Thyroid gland (tissue), 4 donors: ENCODE measurements at regions not wholly inside any gene's neighbourhood (a gene's known extent, or its start where the extent isn't known, plus 50 kb on each side); places are given as distances from the start of the nearest gene placed in this dataset.

Experiments used
- DNase-seq, 2 donors: peaks; one replicate each; pipeline ENCODE4 v3.0.0-alpha.2; 2019
- H3K27ac ChIP-seq, 3 donors: fragments of 200-600 bp; sonication (generic); 1 replicate in 2 of 3; 2 replicates in 1 of 3; pipeline ENCODE4 v1.5.1; 2016 to 2019; ENCODE audit warnings: mild to moderate bottlenecking in 1 of 3, moderate library complexity in 1 of 3
- H3K27me3 ChIP-seq: fragments of 200-600 bp; sonication (generic); one replicate; pipeline ENCODE4 v1.5.1; 2019
- H3K36me3 ChIP-seq, 2 donors: fragments of 200-600 bp; sonication (generic); one replicate each; pipeline ENCODE4 v1.5.1; 2016 to 2019
- H3K4me1 ChIP-seq, 2 donors: fragments of 200-600 bp; sonication (generic); one replicate each; pipeline ENCODE4 v1.5.1; 2017 to 2019
- H3K4me3 ChIP-seq, 3 donors: fragments of 200-600 bp; sonication (generic); replicated peaks in 1 of 3; 1 replicate in 2 of 3; 2 replicates in 1 of 3; pipeline ENCODE4 v1.5.1; 2016; ENCODE audit warnings: mild to moderate bottlenecking in 1 of 3
- H3K9me3 ChIP-seq: fragments of 200-600 bp; sonication (generic); one replicate; pipeline ENCODE4 v1.5.1; 2017
- POLR2A ChIP-seq, 2 donors: fragments of 450-650 bp; IDR thresholded peaks; one replicate each; pipeline ENCODE4 v1.6.1; 2017; ENCODE audit warnings: antibody characterized with exemption in 2 of 2, mild to moderate bottlenecking in 2 of 2, moderate library complexity in 1 of 2
- WGBS, 2 donors: methylation state at CpG; one replicate each; pipeline ENCODE4 v1.1.5; 2017; 5-methylcytosine and 5-hydroxymethylcytosine counted together
- intact Hi-C: fragments of 100-400 bp; cut with DNase I; formaldehyde crosslinking; loops from one replicate; pipeline ENCODE4 v1.15.1; 2023
- TF ChIP-seq, protein P1 (sequence below), 6 experiments: fragments of 200-600 bp in 3 of 6; fragments of 450-650 bp in 3 of 6; sonication (generic) in 3 of 6; IDR thresholded peaks; one replicate each; pipeline ENCODE4 v1.5.1; 2016 to 2019; ENCODE audit warnings: antibody characterized with exemption in 6 of 6, mild to moderate bottlenecking in 2 of 6, inconsistent platforms in 1 of 6, moderate library complexity in 1 of 6

DNA sequence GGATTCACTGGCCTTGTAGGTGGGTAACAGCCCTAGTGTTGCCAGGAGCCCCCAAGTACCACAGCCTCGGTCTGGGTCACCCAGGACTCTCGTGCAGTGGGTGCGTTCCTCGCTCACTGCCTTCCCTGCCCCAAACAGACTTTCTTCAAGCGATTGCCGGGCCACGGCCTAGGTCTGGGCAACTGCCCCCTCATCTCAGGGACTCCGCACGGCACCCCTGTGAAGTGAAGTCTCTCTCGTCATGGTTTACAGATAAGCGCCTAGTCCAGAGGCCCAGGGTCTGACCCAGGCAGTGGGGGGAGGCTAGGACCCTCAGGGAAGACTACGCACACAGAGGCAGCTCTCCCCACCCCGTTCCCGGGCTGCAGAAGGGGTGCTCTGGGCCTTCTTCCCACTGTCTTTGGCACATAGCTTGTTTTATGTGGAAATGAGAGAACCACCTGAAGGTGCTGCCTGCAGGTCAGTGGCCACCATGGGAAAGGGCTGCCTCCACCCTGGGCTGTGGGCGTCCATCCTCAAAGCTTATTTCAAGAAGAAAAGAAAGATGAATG, 220.8 kb downstream of the ERMARD start:
- TF ChIP-seq, protein P1, sequence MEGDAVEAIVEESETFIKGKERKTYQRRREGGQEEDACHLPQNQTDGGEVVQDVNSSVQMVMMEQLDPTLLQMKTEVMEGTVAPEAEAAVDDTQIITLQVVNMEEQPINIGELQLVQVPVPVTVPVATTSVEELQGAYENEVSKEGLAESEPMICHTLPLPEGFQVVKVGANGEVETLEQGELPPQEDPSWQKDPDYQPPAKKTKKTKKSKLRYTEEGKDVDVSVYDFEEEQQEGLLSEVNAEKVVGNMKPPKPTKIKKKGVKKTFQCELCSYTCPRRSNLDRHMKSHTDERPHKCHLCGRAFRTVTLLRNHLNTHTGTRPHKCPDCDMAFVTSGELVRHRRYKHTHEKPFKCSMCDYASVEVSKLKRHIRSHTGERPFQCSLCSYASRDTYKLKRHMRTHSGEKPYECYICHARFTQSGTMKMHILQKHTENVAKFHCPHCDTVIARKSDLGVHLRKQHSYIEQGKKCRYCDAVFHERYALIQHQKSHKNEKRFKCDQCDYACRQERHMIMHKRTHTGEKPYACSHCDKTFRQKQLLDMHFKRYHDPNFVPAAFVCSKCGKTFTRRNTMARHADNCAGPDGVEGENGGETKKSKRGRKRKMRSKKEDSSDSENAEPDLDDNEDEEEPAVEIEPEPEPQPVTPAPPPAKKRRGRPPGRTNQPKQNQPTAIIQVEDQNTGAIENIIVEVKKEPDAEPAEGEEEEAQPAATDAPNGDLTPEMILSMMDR (IDR thresholded peaks at IDR 0.05), result no peak
- TF ChIP-seq POLR2A (IDR thresholded peaks at IDR 0.05), result no peak
- Histone ChIP-seq H3K4me3 (no peak overlapping the region), H3K9me3 (no peaks in the 10 kb centered on the region), H3K27me3 (no peaks in the 10 kb centered on the region), H3K36me3 (no peaks in the 10 kb centered on the region), H3K4me1 (no peaks in the 10 kb centered on the region), H3K27ac (no peak overlapping the region)
- intact Hi-C loops, result no loop called here
- 90 to 91% methylated on average over 12 to 15 of the region's 15 CpGs for WGBS, 2 donors
- DNase-seq, result no peak

GRCh38 chr6:169971081-169971861, 219.8 kb downstream of the ERMARD start:
- WGBS, 2 donors, result 96 to 97% methylated on average over 9 to 20 of the region's 38 CpGs
- no peak for DNase-seq

DNA sequence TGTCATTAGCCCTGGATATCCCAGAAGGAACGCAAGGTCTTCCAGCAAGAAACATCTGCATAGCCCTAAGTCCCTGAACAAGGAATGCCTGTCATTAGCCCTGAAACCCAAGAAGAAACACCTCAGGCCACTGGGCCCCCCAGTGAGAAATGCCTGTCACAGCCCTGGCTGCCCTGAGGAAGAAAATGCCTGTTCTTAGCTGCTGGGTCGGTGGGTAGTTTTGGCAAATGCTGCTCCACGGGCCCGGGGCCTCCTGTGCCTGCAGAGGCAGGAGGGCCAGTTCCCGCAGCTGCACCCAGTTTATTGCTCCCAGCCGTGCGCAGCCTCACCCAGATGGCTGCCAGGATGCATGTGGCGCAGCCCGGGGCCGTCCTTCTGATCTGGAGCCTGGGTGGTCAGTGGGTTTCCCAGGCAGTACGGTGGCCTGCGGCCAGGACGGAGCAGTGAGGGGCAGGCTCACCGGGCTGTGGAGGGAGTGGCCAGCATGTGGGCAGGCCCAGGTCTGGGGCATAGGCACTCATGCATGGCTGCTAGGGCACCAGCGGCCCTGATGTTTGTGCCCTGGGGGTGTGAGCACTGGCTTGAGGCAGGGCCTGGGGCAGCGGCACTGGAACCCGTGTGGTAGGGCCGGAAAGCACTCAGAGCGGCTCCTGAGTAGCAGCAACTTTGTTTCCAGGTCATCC, 219.0 kb downstream of the ERMARD start:
- Histone ChIP-seq H3K36me3 (no peaks in the 10 kb centered on the region), H3K4me3 (no peak overlapping the region), H3K27me3 (no peaks in the 10 kb centered on the region), H3K4me1 (no peaks in the 10 kb centered on the region), H3K9me3 (no peaks in the 10 kb centered on the region), H3K27ac (no peak overlapping the region)
- WGBS, 2 donors, result 80 to 84% methylated on average over 6 to 15 of the region's 19 CpGs
- no peak for TF ChIP-seq POLR2A (IDR thresholded peaks at IDR 0.05)
- TF ChIP-seq, protein P1 (IDR thresholded peaks at IDR 0.05), result no peak
- no peak for DNase-seq
- intact Hi-C loops, result no loop called here

More at GRCh38 chr6:169971081-169971861, 219.8 kb downstream of the ERMARD start:
- no peak overlapping the region for H3K4me3 ChIP-seq
- H3K27ac ChIP-seq, result no peak overlapping the region
- no peaks in the 10 kb centered on the region for H3K9me3 ChIP-seq
- H3K4me1 ChIP-seq, result no peaks in the 10 kb centered on the region
- no peaks in the 10 kb centered on the region for H3K36me3 ChIP-seq
- H3K27me3 ChIP-seq, result no peaks in the 10 kb centered on the region
- intact Hi-C loops, result no loop called here
- TF ChIP-seq, protein P1 (IDR thresholded peaks at IDR 0.05), result no peak
- TF ChIP-seq POLR2A (IDR thresholded peaks at IDR 0.05), result no peak

- Histone ChIP-seq H3K27ac (no peak overlapping the region), H3K27me3 (no peaks in the 10 kb centered on the region), H3K9me3 (no peaks in the 10 kb centered on the region), H3K36me3 (no peaks in the 10 kb centered on the region), H3K4me3 (no peak overlapping the region), H3K4me1 (no peaks in the 10 kb centered on the region)
- DNase-seq, result no peak
- TF ChIP-seq POLR2A (IDR thresholded peaks at IDR 0.05), result no peak
- TF ChIP-seq, protein P1 (IDR thresholded peaks at IDR 0.05), result no peak
- intact Hi-C loops, result no loop called here
- WGBS, 2 donors, result 90 to 95% methylated on average over 15 to 16 of the region's 19 CpGs
Measured at GRCh38 chr6:169969372-169970099, 218.1 kb downstream of the ERMARD start.
